ENCODE measurements at regions not wholly inside any gene's neighbourhood (a gene's known extent, or its start where the extent isn't known, plus 50 kb on each side); places are given as distances from the start of the nearest gene placed in this dataset.

DNA sequence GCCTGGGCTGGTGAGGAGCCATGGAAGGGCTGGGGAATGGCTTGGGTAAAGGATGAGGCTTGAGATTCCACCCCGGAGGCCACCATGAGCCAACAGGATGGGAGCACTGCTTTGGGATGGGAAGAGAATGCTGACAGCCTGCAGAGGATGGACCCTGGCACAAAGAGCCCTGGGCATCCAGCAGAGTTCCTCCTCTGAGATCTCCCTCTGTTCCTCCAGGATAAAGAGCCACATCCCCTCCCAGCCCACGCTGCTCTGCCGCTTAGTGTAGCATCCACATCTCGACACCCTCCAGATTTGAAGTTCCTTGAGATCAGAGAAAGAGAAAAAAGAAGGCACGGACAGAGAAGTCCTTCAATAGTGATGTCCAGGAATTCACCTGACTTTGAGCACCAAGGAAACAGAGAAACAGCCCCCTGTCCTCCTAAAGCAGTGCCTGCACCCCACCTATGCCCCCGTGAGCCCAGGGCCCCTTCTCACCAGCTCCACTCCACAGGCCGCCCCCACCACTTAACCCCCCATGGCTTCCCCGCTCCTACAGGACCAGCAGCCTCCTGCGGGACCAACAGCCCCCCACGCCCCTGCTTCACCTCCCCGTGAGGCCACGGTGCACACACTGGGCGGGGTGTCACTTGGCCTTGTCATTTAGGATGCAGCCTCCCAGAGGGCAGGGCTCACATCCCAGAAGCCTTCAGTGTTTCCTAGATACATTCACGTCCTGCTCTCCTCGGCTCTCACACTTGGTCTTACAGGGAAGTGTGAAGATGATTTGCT lies 180.5 kb downstream of the SHANK2 start (continued):
- no peak for TF ChIP-seq ZNF696 (CRISPR knock-in tag; conservative IDR thresholded peaks at IDR 0.05)
- TF ChIP-seq, protein P1, sequence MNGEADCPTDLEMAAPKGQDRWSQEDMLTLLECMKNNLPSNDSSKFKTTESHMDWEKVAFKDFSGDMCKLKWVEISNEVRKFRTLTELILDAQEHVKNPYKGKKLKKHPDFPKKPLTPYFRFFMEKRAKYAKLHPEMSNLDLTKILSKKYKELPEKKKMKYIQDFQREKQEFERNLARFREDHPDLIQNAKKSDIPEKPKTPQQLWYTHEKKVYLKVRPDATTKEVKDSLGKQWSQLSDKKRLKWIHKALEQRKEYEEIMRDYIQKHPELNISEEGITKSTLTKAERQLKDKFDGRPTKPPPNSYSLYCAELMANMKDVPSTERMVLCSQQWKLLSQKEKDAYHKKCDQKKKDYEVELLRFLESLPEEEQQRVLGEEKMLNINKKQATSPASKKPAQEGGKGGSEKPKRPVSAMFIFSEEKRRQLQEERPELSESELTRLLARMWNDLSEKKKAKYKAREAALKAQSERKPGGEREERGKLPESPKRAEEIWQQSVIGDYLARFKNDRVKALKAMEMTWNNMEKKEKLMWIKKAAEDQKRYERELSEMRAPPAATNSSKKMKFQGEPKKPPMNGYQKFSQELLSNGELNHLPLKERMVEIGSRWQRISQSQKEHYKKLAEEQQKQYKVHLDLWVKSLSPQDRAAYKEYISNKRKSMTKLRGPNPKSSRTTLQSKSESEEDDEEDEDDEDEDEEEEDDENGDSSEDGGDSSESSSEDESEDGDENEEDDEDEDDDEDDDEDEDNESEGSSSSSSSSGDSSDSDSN (IDR thresholded peaks at IDR 0.05; ENCODE audit: borderline replicate concordance in 1 of 2, low read depth in 2 of 2, low read length in 2 of 2): no peak
- no peak for TF ChIP-seq MCM2 (IDR thresholded peaks at IDR 0.05; ENCODE audit: low read depth)
- TF ChIP-seq ASH1L (IDR thresholded peaks at IDR 0.05; ENCODE audit: borderline replicate concordance, low read depth, partially characterized antibody): no peak
- no peak for TF ChIP-seq PHF8 (IDR thresholded peaks at IDR 0.05; ENCODE audit: borderline replicate concordance, low read length)
